K562 (cell line): ENCODE measurements at regions not wholly inside any gene's neighbourhood (a gene's known extent, or its start where the extent isn't known, plus 50 kb on each side); places are given as distances from the start of the nearest gene placed in this dataset.

ENCODE experiments used
- BACH1 ChIP-seq: fragments of 200-800 bp; sonication (Bioruptor generic); IDR thresholded peaks from 2 replicates; pipeline ENCODE4 v1.6.1; 2016; ENCODE audit warnings: missing genetic modification characterization, missing compliant biosample characterization
- BRCA1 ChIP-seq, 2 experiments: fragments of 450-650 bp in 1 of 2; sonication (generic) in 1 of 2; formaldehyde crosslinking in 1 of 2; IDR thresholded peaks; 2 replicates each; pipeline versions ENCODE4 v1.5.0 to v1.6.1; 2017 to 2020; ENCODE audit warnings: mild to moderate bottlenecking in 1 of 2, missing genetic modification reagents in 1 of 2
- EGR1 ChIP-seq: fragments of 450-650 bp; conservative IDR thresholded peaks from 2 replicates; pipeline ENCODE4 v1.6.1; 2017; ENCODE audit warnings: mild to moderate bottlenecking
- FOSL1 ChIP-seq: fragments of 200-800 bp; sonication (Bioruptor generic); conservative IDR thresholded peaks from 2 replicates; pipeline ENCODE4 v1.6.1; 2016; ENCODE audit warnings: missing genetic modification characterization, missing compliant biosample characterization
- SREBF1 ChIP-seq: fragments of 150-350 bp; IDR thresholded peaks from 2 replicates; pipeline ENCODE4 v1.6.1; 2014; ENCODE audit warnings: antibody characterized with exemption, low read depth, low read length, borderline replicate concordance
- TBL1XR1 ChIP-seq, 2 experiments: IDR thresholded peaks; 2 replicates each; pipeline ENCODE4 v1.6.1; 2012; ENCODE audit warnings: improper control_type of control experiment in 2 of 2, low read length in 2 of 2, mild to moderate bottlenecking in 1 of 2
- TF ChIP-seq, protein P1 (sequence below): fragments of 450-650 bp; formaldehyde crosslinking; IDR thresholded peaks from 2 replicates; pipeline ENCODE4 v1.4.0; 2020; ENCODE audit warnings: mild to moderate bottlenecking, mixed read lengths
- TF ChIP-seq, protein P2 (sequence below): fragments of 150-350 bp; conservative IDR thresholded peaks from 2 replicates; pipeline ENCODE4 v1.6.1; 2014; ENCODE audit warnings: low read length
- TF ChIP-seq, protein P3 (sequence below): sonication (generic); formaldehyde crosslinking; IDR thresholded peaks from 2 replicates; pipeline ENCODE4 v1.8.0; 2023; ENCODE audit warnings: mild to moderate bottlenecking, missing genetic modification reagents

DNA sequence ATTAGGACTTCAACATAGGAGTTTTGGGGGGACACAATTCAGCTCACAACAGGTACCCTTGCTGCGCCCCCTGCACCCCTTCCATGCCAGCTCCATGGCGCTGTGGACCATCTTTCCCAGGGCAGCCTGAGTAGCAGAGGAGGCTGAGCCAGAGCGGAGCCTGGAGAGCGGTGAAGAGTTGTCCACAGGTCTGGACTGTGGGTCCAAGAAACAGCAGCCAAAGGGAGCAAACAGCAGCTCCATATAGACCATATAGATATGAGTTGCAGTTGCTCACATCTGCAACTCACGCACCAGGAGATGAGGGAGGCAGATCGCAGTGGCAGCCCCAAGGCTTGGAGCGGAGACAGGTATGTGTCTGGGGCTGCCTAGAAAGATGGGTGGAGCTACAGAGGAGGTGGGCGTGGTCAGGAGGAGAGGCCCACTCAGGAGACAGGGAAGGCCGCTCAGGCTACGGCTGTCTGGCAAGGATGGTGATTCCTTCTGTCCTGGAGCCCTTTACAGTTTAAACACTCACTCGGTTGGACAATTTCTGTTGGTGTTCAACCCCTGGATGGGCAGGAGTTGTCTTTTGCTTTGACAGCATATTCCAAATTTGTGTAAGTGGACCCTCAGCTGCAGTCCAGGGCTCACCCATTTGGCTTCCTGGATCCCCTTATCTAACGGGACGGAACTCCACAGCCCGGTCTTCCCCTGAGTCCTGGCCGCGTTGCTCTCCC lies 155.1 kb downstream of the LPIN1 start:
- TF ChIP-seq FOSL1 (tag): no peak
- TF ChIP-seq SREBF1: no peak
- TF ChIP-seq BRCA1 (IDR thresholded peaks at IDR 0.05): no peak
- no peak for TF ChIP-seq BRCA1 (CRISPR knock-in tag; IDR thresholded peaks at IDR 0.05)
- TF ChIP-seq, protein P1, sequence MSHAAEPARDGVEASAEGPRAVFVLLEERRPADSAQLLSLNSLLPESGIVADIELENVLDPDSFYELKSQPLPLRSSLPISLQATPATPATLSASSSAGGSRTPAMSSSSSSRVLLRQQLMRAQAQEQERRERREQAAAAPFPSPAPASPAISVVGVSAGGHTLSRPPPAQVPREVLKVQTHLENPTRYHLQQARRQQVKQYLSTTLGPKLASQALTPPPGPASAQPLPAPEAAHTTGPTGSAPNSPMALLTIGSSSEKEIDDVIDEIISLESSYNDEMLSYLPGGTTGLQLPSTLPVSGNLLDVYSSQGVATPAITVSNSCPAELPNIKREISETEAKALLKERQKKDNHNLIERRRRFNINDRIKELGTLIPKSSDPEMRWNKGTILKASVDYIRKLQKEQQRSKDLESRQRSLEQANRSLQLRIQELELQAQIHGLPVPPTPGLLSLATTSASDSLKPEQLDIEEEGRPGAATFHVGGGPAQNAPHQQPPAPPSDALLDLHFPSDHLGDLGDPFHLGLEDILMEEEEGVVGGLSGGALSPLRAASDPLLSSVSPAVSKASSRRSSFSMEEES (CRISPR knock-in tag): no peak
- no peak for TF ChIP-seq TBL1XR1 (IDR thresholded peaks at IDR 0.05; ENCODE audit: low read length in 2 of 2)
- no peak for TF ChIP-seq BACH1 (tag)
- TF ChIP-seq, protein P2, sequence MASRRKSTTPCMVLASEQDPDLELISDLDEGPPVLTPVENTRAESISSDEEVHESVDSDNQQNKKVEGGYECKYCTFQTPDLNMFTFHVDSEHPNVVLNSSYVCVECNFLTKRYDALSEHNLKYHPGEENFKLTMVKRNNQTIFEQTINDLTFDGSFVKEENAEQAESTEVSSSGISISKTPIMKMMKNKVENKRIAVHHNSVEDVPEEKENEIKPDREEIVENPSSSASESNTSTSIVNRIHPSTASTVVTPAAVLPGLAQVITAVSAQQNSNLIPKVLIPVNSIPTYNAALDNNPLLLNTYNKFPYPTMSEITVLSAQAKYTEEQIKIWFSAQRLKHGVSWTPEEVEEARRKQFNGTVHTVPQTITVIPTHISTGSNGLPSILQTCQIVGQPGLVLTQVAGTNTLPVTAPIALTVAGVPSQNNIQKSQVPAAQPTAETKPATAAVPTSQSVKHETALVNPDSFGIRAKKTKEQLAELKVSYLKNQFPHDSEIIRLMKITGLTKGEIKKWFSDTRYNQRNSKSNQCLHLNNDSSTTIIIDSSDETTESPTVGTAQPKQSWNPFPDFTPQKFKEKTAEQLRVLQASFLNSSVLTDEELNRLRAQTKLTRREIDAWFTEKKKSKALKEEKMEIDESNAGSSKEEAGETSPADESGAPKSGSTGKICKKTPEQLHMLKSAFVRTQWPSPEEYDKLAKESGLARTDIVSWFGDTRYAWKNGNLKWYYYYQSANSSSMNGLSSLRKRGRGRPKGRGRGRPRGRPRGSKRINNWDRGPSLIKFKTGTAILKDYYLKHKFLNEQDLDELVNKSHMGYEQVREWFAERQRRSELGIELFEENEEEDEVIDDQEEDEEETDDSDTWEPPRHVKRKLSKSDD: no peak
- TF ChIP-seq, protein P3, sequence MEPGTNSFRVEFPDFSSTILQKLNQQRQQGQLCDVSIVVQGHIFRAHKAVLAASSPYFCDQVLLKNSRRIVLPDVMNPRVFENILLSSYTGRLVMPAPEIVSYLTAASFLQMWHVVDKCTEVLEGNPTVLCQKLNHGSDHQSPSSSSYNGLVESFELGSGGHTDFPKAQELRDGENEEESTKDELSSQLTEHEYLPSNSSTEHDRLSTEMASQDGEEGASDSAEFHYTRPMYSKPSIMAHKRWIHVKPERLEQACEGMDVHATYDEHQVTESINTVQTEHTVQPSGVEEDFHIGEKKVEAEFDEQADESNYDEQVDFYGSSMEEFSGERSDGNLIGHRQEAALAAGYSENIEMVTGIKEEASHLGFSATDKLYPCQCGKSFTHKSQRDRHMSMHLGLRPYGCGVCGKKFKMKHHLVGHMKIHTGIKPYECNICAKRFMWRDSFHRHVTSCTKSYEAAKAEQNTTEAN (CRISPR knock-in tag): no peak
- no peak for TF ChIP-seq EGR1
